Hepatocyte (in vitro differentiated cells): ENCODE measurements at regions not wholly inside any gene's neighbourhood (a gene's known extent, or its start where the extent isn't known, plus 50 kb on each side); places are given as distances from the start of the nearest gene placed in this dataset.

Experiments
- CTCF ChIP-seq: fragments of 200-600 bp; sonication (generic); IDR thresholded peaks from 2 replicates; pipeline ENCODE4 v1.5.1; 2016; ENCODE audit warnings: antibody characterized with exemption, mild to moderate bottlenecking; ENCODE audit not compliant: poor library complexity
- EZH2 ChIP-seq: fragments of 200-600 bp; sonication (generic); IDR thresholded peaks from 2 replicates; pipeline ENCODE4 v1.6.1; 2016; ENCODE audit warnings: antibody characterized with exemption, mild to moderate bottlenecking, borderline replicate concordance
- EZH2phosphoT487 ChIP-seq: fragments of 200-600 bp; sonication (generic); IDR thresholded peaks from one replicate; pipeline ENCODE4 v1.6.1; 2018; ENCODE audit warnings: antibody characterized with exemption, mild to moderate bottlenecking, low read depth, moderate library complexity; ENCODE audit not compliant: unreplicated experiment, severe bottlenecking

- TF ChIP-seq CTCF (no peak), EZH2 (no peak), EZH2phosphoT487 (no peak)
Measured at GRCh38 chr10:78738861-78739260, 329.9 kb upstream of the ZMIZ1 start.
